OCI-LY3 (cell line): ENCODE measurements at regions not wholly inside any gene's neighbourhood (a gene's known extent, or its start where the extent isn't known, plus 50 kb on each side); places are given as distances from the start of the nearest gene placed in this dataset.

ENCODE experiments used
- EZH2phosphoT487 ChIP-seq: fragments of 200-600 bp; shearing (Covaris generic); IDR thresholded peaks from 2 replicates; pipeline ENCODE4 v1.6.1; 2018; ENCODE audit warnings: antibody characterized with exemption, mixed run types, low read depth
- TF ChIP-seq, protein P1 (sequence below): fragments of 200-600, 300-600 bp; sonication (generic); IDR thresholded peaks from 2 replicates; pipeline ENCODE4 v1.5.1; 2014; ENCODE audit warnings: antibody characterized with exemption, low read length, low read depth

DNA sequence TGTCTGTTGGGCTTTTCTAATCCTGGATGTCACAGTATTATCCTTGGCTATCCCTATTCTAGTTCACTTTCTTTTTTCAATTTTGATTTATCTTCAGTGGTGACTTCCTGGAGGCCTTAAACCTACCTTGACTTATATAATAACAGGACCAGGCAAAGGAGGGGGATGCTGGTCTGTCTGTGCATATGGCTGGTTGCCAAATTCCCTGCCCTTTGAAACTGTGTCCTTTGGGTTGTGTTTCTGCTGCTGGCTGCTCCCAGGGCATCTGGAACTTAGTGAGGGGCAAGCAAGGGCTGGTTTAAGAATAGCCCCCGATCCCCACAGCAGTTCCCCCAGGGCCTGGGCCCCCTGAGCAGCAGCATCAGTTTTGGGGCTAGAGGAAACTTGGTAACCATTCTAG lies 96.0 kb upstream of the MAX start:
- TF ChIP-seq EZH2phosphoT487: no peak
- TF ChIP-seq, protein P1, sequence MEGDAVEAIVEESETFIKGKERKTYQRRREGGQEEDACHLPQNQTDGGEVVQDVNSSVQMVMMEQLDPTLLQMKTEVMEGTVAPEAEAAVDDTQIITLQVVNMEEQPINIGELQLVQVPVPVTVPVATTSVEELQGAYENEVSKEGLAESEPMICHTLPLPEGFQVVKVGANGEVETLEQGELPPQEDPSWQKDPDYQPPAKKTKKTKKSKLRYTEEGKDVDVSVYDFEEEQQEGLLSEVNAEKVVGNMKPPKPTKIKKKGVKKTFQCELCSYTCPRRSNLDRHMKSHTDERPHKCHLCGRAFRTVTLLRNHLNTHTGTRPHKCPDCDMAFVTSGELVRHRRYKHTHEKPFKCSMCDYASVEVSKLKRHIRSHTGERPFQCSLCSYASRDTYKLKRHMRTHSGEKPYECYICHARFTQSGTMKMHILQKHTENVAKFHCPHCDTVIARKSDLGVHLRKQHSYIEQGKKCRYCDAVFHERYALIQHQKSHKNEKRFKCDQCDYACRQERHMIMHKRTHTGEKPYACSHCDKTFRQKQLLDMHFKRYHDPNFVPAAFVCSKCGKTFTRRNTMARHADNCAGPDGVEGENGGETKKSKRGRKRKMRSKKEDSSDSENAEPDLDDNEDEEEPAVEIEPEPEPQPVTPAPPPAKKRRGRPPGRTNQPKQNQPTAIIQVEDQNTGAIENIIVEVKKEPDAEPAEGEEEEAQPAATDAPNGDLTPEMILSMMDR: no peak
